PC-3 (cell line): ENCODE measurements at regions not wholly inside any gene's neighbourhood (a gene's known extent, or its start where the extent isn't known, plus 50 kb on each side); places are given as distances from the start of the nearest gene placed in this dataset.

Experiments
- CTCF ChIP-seq: fragments of 300-600 bp; sonication (generic); conservative IDR thresholded peaks from 2 replicates; pipeline ENCODE4 v1.5.1; 2017; ENCODE audit warnings: antibody characterized with exemption, low read depth, mild to moderate bottlenecking, low read length
- EZH2 ChIP-seq: fragments of 300-600 bp; sonication (generic); IDR thresholded peaks from one replicate; pipeline ENCODE4 v1.6.1; 2017; ENCODE audit warnings: antibody characterized with exemption, mild to moderate bottlenecking, low read length; ENCODE audit not compliant: unreplicated experiment
- EZH2phosphoT487 ChIP-seq: fragments of 300-600 bp; sonication (generic); IDR thresholded peaks from 2 replicates; pipeline ENCODE4 v1.6.1; 2018; ENCODE audit warnings: mild to moderate bottlenecking, antibody characterized with exemption, low read length, borderline replicate concordance

GRCh38 chr2:217717646-217718045 is 285.1 kb downstream of the TNS1 start:
- TF ChIP-seq CTCF: no peak
- no peak for TF ChIP-seq EZH2phosphoT487
- TF ChIP-seq EZH2: no peak
